Mesendoderm (in vitro differentiated cells): ENCODE measurements at regions not wholly inside any gene's neighbourhood (a gene's known extent, or its start where the extent isn't known, plus 50 kb on each side); places are given as distances from the start of the nearest gene placed in this dataset.

ENCODE experiments used
- DNase-seq: peaks from one replicate; pipeline ENCODE4 v3.0.0; 2013
- H2AK5ac ChIP-seq: 2 replicates; pipeline ENCODE4 v1.6.1; 2013; ENCODE audit warnings: low read length, inconsistent platforms
- H2BK120ac ChIP-seq: 2 replicates; pipeline ENCODE4 v1.6.1; 2013; ENCODE audit warnings: low read depth, mild to moderate bottlenecking, low read length, moderate library complexity, mixed read lengths
- H2BK15ac ChIP-seq: replicated peaks from 2 replicates; pipeline ENCODE4 v1.6.1; 2013; ENCODE audit warnings: low read depth, mild to moderate bottlenecking, moderate library complexity
- H2BK5ac ChIP-seq: 2 replicates; pipeline ENCODE4 v1.6.1; 2013; ENCODE audit warnings: low read length, inconsistent platforms
- H3K18ac ChIP-seq: 2 replicates; pipeline ENCODE4 v1.6.1; 2013; ENCODE audit warnings: mild to moderate bottlenecking, low read length, mixed read lengths
- H3K23ac ChIP-seq: one replicate; pipeline ENCODE4 v1.6.1; 2013; ENCODE audit warnings: low read length
- H3K27ac ChIP-seq: 2 replicates; pipeline ENCODE4 v1.5.1; 2013; ENCODE audit warnings: low read depth, mild to moderate bottlenecking, inconsistent platforms, low read length, moderate library complexity
- H3K27me3 ChIP-seq: 2 replicates; pipeline ENCODE4 v1.6.1; 2013; ENCODE audit warnings: low read length, control low read depth, mild to moderate bottlenecking, inconsistent platforms; ENCODE audit not compliant: insufficient read depth, poor library complexity
- H3K36me3 ChIP-seq: 2 replicates; pipeline ENCODE4 v1.6.1; 2013; ENCODE audit warnings: low read length, inconsistent platforms; ENCODE audit not compliant: control insufficient read depth, insufficient read depth
- H3K4ac ChIP-seq: one replicate; pipeline ENCODE4 v1.6.1; 2013; ENCODE audit warnings: low read depth, mild to moderate bottlenecking, low read length, moderate library complexity
- H3K4me1 ChIP-seq: 2 replicates; pipeline ENCODE4 v1.6.1; 2013; ENCODE audit warnings: low read depth, low read length, inconsistent platforms; ENCODE audit not compliant: control insufficient read depth
- H3K4me2 ChIP-seq: 2 replicates; pipeline ENCODE4 v1.6.1; 2013; ENCODE audit warnings: low read length
- H3K4me3 ChIP-seq: 2 replicates; pipeline ENCODE4 v1.5.1; 2013; ENCODE audit warnings: mild to moderate bottlenecking, low read length
- H3K56ac ChIP-seq: one replicate; pipeline ENCODE4 v1.6.1; 2013; ENCODE audit warnings: low read length
- H3K79me1 ChIP-seq: 2 replicates; pipeline ENCODE4 v1.6.1; 2013; ENCODE audit warnings: low read length, inconsistent platforms
- H3K79me2 ChIP-seq: 2 replicates; pipeline ENCODE4 v1.6.1; 2013; ENCODE audit warnings: mild to moderate bottlenecking, low read length; ENCODE audit not compliant: control insufficient read depth, insufficient read depth
- H3K9ac ChIP-seq: 2 replicates; pipeline ENCODE4 v1.6.1; 2013; ENCODE audit warnings: low read length, inconsistent platforms
- H4K5ac ChIP-seq: one replicate; pipeline ENCODE4 v1.6.1; 2013; ENCODE audit warnings: low read length
- H4K8ac ChIP-seq: one replicate; pipeline ENCODE4 v1.6.1; 2013; ENCODE audit warnings: low read depth, mild to moderate bottlenecking, control low read depth, low read length, moderate library complexity
- WGBS: extraction: QIAGEN DNeasy Blood & Tissue Kit; methylation state at CpG from one replicate; pipeline ENCODE4 v1.1.7; 2013; ENCODE audit warnings: low lambda C conversion rate, missing lambda C conversion rate; ENCODE audit not compliant: insufficient coverage; ENCODE audit errors: extremely low coverage; 5-methylcytosine and 5-hydroxymethylcytosine counted together

- DNase-seq, result no peak
- H3K79me1 ChIP-seq, result no peaks in the 10 kb centered on the region
- no peak overlapping the region for H3K27ac ChIP-seq
- H3K4me2 ChIP-seq, result no peak overlapping the region
- H3K79me2 ChIP-seq, result no peaks in the 10 kb centered on the region
- H2AK5ac ChIP-seq, result no peak overlapping the region
- H3K4me3 ChIP-seq, result no peak overlapping the region
- H3K36me3 ChIP-seq, result no peaks in the 10 kb centered on the region
- WGBS, result no CpG with 5 or more reads among the region's 4 CpGs
- H3K4me1 ChIP-seq, result no peaks in the 10 kb centered on the region
- no peaks in the 10 kb centered on the region for H3K27me3 ChIP-seq
- H3K18ac ChIP-seq, result no peak overlapping the region
- H3K4ac ChIP-seq, result no peak overlapping the region
- H2BK5ac ChIP-seq, result no peak overlapping the region
- H2BK120ac ChIP-seq, result no peak overlapping the region
- H4K5ac ChIP-seq, result no peak overlapping the region
- no peak overlapping the region for H4K8ac ChIP-seq
- no peak overlapping the region for H3K56ac ChIP-seq
- no peak overlapping the region for H3K9ac ChIP-seq
- H3K23ac ChIP-seq, result no peak overlapping the region
- no peak overlapping the region for H2BK15ac ChIP-seq
Observed at GRCh38 chr10:29184205-29185000, 104.5 kb upstream of the LYZL1 start.

GRCh38 chr10:29185050-29185449 is 103.8 kb upstream of the LYZL1 start:
- Histone ChIP-seq H2BK120ac (no peak overlapping the region), H3K79me1 (no peaks in the 10 kb centered on the region), H3K4me1 (no peaks in the 10 kb centered on the region), H2AK5ac (no peak overlapping the region), H3K9ac (no peak overlapping the region), H3K56ac (no peak overlapping the region), H3K79me2 (no peaks in the 10 kb centered on the region), H4K5ac (no peak overlapping the region), H3K36me3 (no peaks in the 10 kb centered on the region), H2BK15ac (no peak overlapping the region), H3K4me3 (no peak overlapping the region), H3K4ac (no peak overlapping the region), H4K8ac (no peak overlapping the region), H3K27me3 (no peaks in the 10 kb centered on the region), H3K18ac (no peak overlapping the region), H3K27ac (no peak overlapping the region), H3K23ac (no peak overlapping the region), H2BK5ac (no peak overlapping the region), H3K4me2 (no peak overlapping the region)
- no peak for DNase-seq
- WGBS, result no CpG with 5 or more reads among the region's 5 CpGs

- H3K9ac ChIP-seq, result no peak overlapping the region
- no peak overlapping the region for H3K23ac ChIP-seq
- H3K4me1 ChIP-seq, result no peaks in the 10 kb centered on the region
- H3K56ac ChIP-seq, result no peak overlapping the region
- no peak overlapping the region for H4K5ac ChIP-seq
- H3K79me2 ChIP-seq, result no peaks in the 10 kb centered on the region
- no peak overlapping the region for H2BK15ac ChIP-seq
- no peak overlapping the region for H3K4me3 ChIP-seq
- no peaks in the 10 kb centered on the region for H3K79me1 ChIP-seq
- no peaks in the 10 kb centered on the region for H3K36me3 ChIP-seq
- no peak overlapping the region for H3K27ac ChIP-seq
- whole genome bisulfite sequencing, result no CpG with 5 or more reads among the region's 3 CpGs
- H3K27me3 ChIP-seq, result no peaks in the 10 kb centered on the region
- H4K8ac ChIP-seq, result no peak overlapping the region
- no peak for DNase-seq
- H2BK120ac ChIP-seq, result no peak overlapping the region
- no peak overlapping the region for H2BK5ac ChIP-seq
- peak overlapping the region; percentile 61 for H3K18ac ChIP-seq
- H2AK5ac ChIP-seq, result no peak overlapping the region
- H3K4me2 ChIP-seq, result no peak overlapping the region
- H3K4ac ChIP-seq, result no peak overlapping the region
Observed at GRCh38 chr10:29186221-29186620, 102.6 kb upstream of the LYZL1 start.

- Histone ChIP-seq H3K4me2 (no peak overlapping the region), H2BK5ac (no peak overlapping the region), H3K36me3 (no peaks in the 10 kb centered on the region), H4K5ac (no peak overlapping the region), H3K4ac (no peak overlapping the region), H3K23ac (no peak overlapping the region), H3K79me2 (no peaks in the 10 kb centered on the region), H3K4me1 (peaks cover 3% of the 10 kb centered on the region), H3K56ac (no peak overlapping the region), H4K8ac (no peak overlapping the region), H2AK5ac (no peak overlapping the region), H2BK120ac (no peak overlapping the region), H3K27ac (no peak overlapping the region), H3K9ac (no peak overlapping the region), H3K27me3 (no peaks in the 10 kb centered on the region), H2BK15ac (no peak overlapping the region), H3K4me3 (no peak overlapping the region), H3K18ac (no peak overlapping the region), H3K79me1 (no peaks in the 10 kb centered on the region)
- WGBS, result no CpG with 5 or more reads among the region's 2 CpGs
- DNase-seq, result no peak
Observed at GRCh38 chr10:29189256-29189655, 99.6 kb upstream of the LYZL1 start.

- no peak overlapping the region for H2BK15ac ChIP-seq
- H3K4ac ChIP-seq, result no peak overlapping the region
- no peak overlapping the region for H3K4me3 ChIP-seq
- H4K5ac ChIP-seq, result no peak overlapping the region
- H3K56ac ChIP-seq, result no peak overlapping the region
- no peaks in the 10 kb centered on the region for H3K27me3 ChIP-seq
- no peak overlapping the region for H3K9ac ChIP-seq
- DNase-seq, result no peak
- H3K4me1 ChIP-seq, result peaks cover 3% of the 10 kb centered on the region
- H2BK5ac ChIP-seq, result no peak overlapping the region
- no peak overlapping the region for H3K23ac ChIP-seq
- H3K4me2 ChIP-seq, result no peak overlapping the region
- H3K18ac ChIP-seq, result no peak overlapping the region
- no peak overlapping the region for H4K8ac ChIP-seq
- no peaks in the 10 kb centered on the region for H3K79me2 ChIP-seq
- no peak overlapping the region for H3K27ac ChIP-seq
- H3K79me1 ChIP-seq, result no peaks in the 10 kb centered on the region
- H2AK5ac ChIP-seq, result no peak overlapping the region
- H3K36me3 ChIP-seq, result no peaks in the 10 kb centered on the region
- H2BK120ac ChIP-seq, result no peak overlapping the region
- no CpG with 5 or more reads among the region's 8 CpGs for WGBS
Observed at GRCh38 chr10:29191674-29192073, 97.2 kb upstream of the LYZL1 start.

- Histone ChIP-seq H3K4me2 (no peak overlapping the region), H3K36me3 (no peaks in the 10 kb centered on the region), H3K4ac (no peak overlapping the region), H3K9ac (no peak overlapping the region), H3K4me1 (peaks cover 6% of the 10 kb centered on the region), H3K23ac (no peak overlapping the region), H3K79me2 (no peaks in the 10 kb centered on the region), H3K27ac (no peak overlapping the region), H3K27me3 (no peaks in the 10 kb centered on the region), H3K56ac (no peak overlapping the region), H3K79me1 (no peaks in the 10 kb centered on the region), H2BK120ac (no peak overlapping the region), H4K8ac (no peak overlapping the region), H2AK5ac (no peak overlapping the region), H2BK15ac (no peak overlapping the region), H3K4me3 (no peak overlapping the region), H2BK5ac (no peak overlapping the region), H4K5ac (no peak overlapping the region), H3K18ac (no peak overlapping the region)
- DNase-seq, result peak; percentile 37
- WGBS, result no CpG with 5 or more reads among the region's 7 CpGs
Observed at GRCh38 chr10:29199339-29199738, 89.5 kb upstream of the LYZL1 start.
